ENCODE measurements at regions not wholly inside any gene's neighbourhood (a gene's known extent, or its start where the extent isn't known, plus 50 kb on each side); places are given as distances from the start of the nearest gene placed in this dataset.

DNA sequence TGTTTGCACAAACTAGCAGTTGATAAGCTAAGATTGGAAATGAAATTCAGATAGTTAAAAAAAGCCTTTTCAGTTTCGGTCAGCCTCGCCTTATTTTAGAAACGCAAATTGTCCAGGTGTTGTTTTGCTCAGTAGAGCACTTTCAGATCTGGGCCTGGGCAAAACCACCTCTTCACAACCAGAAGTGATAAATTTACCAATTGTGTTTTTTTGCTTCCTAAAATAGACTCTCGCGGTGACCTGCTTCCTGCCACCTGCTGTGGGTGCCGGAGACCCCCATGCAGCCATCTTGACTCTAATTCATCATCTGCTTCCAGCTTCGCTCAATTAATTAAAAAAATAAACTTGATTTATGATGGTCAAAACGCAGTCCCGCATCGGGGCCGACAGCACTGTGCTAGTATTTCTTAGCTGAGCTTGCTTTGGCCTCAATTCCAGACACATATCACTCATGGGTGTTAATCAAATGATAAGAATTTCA, 335.6 kb downstream of the TMEM121 start (continued):
- TF ChIP-seq, protein P1, sequence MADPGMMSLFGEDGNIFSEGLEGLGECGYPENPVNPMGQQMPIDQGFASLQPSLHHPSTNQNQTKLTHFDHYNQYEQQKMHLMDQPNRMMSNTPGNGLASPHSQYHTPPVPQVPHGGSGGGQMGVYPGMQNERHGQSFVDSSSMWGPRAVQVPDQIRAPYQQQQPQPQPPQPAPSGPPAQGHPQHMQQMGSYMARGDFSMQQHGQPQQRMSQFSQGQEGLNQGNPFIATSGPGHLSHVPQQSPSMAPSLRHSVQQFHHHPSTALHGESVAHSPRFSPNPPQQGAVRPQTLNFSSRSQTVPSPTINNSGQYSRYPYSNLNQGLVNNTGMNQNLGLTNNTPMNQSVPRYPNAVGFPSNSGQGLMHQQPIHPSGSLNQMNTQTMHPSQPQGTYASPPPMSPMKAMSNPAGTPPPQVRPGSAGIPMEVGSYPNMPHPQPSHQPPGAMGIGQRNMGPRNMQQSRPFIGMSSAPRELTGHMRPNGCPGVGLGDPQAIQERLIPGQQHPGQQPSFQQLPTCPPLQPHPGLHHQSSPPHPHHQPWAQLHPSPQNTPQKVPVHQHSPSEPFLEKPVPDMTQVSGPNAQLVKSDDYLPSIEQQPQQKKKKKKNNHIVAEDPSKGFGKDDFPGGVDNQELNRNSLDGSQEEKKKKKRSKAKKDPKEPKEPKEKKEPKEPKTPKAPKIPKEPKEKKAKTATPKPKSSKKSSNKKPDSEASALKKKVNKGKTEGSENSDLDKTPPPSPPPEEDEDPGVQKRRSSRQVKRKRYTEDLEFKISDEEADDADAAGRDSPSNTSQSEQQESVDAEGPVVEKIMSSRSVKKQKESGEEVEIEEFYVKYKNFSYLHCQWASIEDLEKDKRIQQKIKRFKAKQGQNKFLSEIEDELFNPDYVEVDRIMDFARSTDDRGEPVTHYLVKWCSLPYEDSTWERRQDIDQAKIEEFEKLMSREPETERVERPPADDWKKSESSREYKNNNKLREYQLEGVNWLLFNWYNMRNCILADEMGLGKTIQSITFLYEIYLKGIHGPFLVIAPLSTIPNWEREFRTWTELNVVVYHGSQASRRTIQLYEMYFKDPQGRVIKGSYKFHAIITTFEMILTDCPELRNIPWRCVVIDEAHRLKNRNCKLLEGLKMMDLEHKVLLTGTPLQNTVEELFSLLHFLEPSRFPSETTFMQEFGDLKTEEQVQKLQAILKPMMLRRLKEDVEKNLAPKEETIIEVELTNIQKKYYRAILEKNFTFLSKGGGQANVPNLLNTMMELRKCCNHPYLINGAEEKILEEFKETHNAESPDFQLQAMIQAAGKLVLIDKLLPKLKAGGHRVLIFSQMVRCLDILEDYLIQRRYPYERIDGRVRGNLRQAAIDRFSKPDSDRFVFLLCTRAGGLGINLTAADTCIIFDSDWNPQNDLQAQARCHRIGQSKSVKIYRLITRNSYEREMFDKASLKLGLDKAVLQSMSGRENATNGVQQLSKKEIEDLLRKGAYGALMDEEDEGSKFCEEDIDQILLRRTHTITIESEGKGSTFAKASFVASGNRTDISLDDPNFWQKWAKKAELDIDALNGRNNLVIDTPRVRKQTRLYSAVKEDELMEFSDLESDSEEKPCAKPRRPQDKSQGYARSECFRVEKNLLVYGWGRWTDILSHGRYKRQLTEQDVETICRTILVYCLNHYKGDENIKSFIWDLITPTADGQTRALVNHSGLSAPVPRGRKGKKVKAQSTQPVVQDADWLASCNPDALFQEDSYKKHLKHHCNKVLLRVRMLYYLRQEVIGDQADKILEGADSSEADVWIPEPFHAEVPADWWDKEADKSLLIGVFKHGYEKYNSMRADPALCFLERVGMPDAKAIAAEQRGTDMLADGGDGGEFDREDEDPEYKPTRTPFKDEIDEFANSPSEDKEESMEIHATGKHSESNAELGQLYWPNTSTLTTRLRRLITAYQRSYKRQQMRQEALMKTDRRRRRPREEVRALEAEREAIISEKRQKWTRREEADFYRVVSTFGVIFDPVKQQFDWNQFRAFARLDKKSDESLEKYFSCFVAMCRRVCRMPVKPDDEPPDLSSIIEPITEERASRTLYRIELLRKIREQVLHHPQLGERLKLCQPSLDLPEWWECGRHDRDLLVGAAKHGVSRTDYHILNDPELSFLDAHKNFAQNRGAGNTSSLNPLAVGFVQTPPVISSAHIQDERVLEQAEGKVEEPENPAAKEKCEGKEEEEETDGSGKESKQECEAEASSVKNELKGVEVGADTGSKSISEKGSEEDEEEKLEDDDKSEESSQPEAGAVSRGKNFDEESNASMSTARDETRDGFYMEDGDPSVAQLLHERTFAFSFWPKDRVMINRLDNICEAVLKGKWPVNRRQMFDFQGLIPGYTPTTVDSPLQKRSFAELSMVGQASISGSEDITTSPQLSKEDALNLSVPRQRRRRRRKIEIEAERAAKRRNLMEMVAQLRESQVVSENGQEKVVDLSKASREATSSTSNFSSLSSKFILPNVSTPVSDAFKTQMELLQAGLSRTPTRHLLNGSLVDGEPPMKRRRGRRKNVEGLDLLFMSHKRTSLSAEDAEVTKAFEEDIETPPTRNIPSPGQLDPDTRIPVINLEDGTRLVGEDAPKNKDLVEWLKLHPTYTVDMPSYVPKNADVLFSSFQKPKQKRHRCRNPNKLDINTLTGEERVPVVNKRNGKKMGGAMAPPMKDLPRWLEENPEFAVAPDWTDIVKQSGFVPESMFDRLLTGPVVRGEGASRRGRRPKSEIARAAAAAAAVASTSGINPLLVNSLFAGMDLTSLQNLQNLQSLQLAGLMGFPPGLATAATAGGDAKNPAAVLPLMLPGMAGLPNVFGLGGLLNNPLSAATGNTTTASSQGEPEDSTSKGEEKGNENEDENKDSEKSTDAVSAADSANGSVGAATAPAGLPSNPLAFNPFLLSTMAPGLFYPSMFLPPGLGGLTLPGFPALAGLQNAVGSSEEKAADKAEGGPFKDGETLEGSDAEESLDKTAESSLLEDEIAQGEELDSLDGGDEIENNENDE (IDR thresholded peaks at IDR 0.05; ENCODE audit: insufficient replicate concordance, low read length), result no peak
- TF ChIP-seq EZH2 (IDR thresholded peaks at IDR 0.05; ENCODE audit: low read depth, low read length, severe bottlenecking) (no peak), JUN (IDR thresholded peaks at IDR 0.05; ENCODE audit: low read depth, low read length) (no peak), SIN3A (conservative IDR thresholded peaks at IDR 0.05 in 1 of 2, IDR thresholded peaks at IDR 0.05 in 1 of 2; ENCODE audit: low read depth in 1 of 2, low read length in 2 of 2) (no peak), HDAC2 (IDR thresholded peaks at IDR 0.05; ENCODE audit: borderline replicate concordance in 1 of 2, low read depth in 2 of 2, low read length in 2 of 2) (no peak), TBP (IDR thresholded peaks at IDR 0.05; ENCODE audit: low read depth, low read length) (no peak), TCF12 (IDR thresholded peaks at IDR 0.05; ENCODE audit: low read depth, low read length) (no peak), RAD21 (IDR thresholded peaks at IDR 0.05 in 1 of 2, conservative IDR thresholded peaks at IDR 0.05 in 1 of 2; ENCODE audit: low read depth in 2 of 2, low read length in 2 of 2) (no peak), POLR2AphosphoS5 (IDR thresholded peaks at IDR 0.05; ENCODE audit: low read depth, low read length) (no peak), CHD2 (IDR thresholded peaks at IDR 0.05; ENCODE audit: low read length) (no peak), TAF1 (IDR thresholded peaks at IDR 0.05; ENCODE audit: low read depth, low read length) (no peak), NRF1 (IDR thresholded peaks at IDR 0.05; ENCODE audit: low read depth, low read length) (no peak)

All from H1 (cell line).